GM19023 (cell line): ENCODE measurements at regions not wholly inside any gene's neighbourhood (a gene's known extent, or its start where the extent isn't known, plus 50 kb on each side); places are given as distances from the start of the nearest gene placed in this dataset.

Source experiments
- ATAC-seq: cut with Tn5 transposase; IDR thresholded peaks from one replicate; pipeline ENCODE4 v1.9.1; 2021; ENCODE audit warnings: mild to moderate bottlenecking, moderate library complexity; ENCODE audit not compliant: unreplicated experiment

DNA sequence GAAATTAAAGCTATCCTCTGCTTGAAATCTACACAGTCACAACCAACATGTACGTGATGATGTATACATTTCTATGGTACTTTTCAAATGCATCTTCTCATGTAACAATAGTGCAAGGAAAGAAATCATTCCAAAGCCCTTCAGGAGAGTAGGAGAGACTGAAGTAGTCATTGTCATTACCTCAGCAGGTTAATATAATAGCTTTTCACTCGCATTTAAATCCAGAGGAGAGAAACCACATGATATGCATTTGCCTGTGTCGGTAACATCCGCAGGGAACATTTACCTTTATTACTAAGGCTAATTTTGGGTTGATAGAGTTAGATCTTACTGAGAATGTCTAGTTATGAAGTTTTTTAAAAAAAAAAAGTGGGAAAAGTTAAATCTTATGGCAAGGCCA lies 186.6 kb upstream of the DTNBP1 start:
- no peak for ATAC-seq

DNA sequence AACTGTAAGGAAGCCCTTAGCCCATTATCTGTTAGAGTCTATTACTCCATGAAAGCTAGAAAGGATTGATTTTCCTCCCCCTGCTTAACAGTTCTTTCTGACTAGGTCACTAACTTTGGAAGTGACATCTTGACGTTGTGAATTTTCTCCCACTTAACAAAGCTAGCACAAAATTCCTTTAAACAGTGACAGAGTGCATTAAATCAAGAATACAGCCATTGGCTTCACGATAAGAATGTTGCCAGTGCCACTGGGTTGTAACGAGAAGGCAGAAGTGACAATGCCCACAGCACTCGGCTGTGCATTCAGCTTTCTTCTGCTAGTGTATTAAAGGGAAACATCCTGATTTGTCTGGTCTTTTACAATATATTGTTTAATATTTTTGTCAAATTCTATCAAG lies 182.7 kb upstream of the DTNBP1 start:
- no peak for ATAC-seq

DNA sequence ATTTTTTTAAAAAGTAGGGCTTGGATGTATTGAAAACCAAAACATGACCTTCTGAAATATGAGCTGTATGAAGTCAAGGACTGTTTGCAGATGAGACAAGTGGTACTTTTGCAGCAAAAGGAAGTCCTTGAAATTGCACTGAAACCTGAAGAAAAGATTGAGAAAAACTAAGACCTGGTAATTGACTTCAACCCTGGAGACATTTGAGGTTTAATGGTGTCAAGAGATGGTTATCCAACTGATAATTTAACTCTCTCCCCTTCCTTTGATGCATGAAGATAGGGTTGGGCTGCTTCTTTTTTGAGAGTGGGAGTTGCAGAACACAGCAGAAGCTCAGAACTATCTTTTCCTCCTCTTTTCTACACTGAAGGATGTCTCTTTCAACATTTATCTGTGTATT lies 180.9 kb upstream of the DTNBP1 start:
- ATAC-seq, result no peak

DNA sequence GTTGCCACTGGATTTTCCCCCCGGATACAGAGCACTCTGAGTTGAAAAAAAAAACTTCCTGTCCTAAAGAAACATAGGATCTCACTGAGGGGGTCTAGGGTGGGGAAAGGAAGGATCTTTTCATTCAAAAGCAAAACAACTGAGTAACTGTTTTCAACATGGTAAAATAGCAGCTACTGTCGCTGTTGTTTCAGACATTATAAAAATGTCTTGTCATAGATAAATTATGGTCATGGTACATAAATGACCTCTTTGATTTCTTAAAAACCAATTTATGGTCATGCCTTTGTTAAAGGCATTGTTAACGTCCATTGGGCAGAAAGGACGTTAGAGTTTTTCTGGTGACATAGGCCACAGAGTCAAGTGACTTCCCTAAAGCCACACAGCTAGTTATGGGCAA lies 180.4 kb upstream of the DTNBP1 start:
- no peak for ATAC-seq

DNA sequence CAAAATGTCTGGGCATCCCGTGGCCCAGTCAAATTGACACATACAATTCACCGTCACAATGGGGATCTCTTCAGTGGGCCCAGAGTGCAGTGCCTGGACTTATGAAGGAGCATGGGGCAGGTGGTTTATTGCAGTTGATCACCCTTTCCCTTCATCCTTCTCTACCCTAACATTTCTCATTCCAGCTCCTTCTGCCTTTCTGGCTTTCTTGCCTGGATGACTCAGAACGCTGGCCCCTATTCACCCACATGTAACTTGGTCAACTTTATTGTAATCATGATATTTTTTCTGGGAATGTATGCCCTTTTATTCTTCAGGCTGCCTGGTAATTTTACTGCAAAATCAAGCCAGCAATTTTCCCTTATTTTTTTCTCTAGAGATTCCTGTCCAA lies 179.9 kb upstream of the DTNBP1 start:
- no peak for ATAC-seq

DNA sequence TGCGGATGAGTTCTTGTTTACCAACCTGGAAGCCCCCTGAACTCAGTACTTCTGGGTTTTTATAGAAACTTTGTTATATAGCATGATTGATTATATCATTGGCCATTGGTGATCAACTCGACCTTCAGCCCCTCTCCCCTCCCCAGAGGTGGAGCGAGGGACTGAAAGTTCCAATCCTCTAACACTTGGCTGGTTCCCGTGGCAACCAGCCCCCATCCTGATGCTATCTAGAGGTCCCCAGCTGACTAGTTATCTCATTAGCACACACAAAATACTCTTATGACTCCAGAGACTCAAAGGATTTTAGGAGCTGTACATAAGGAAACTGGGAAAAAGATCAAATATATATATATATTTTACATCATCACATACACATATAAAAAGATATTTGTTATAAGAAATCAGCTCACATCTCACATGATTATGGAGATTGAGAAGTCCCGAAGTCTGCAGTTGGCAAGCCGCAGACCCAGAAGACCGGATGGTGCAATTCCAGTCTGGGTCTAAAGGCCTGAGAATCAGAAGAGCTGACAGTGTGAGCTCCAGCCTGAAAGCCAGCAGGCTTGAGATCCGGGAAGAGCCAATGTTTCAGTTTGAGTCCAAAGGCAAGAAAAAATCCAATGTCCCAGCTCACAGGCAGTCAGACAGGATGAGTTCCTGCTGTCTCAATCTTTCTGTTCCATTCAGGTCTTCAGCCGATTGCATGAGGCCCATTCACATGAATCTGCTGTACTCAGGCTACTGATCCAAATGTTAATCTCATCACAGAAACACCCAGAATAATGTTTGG lies 179.3 kb upstream of the DTNBP1 start:
- no peak for ATAC-seq

DNA sequence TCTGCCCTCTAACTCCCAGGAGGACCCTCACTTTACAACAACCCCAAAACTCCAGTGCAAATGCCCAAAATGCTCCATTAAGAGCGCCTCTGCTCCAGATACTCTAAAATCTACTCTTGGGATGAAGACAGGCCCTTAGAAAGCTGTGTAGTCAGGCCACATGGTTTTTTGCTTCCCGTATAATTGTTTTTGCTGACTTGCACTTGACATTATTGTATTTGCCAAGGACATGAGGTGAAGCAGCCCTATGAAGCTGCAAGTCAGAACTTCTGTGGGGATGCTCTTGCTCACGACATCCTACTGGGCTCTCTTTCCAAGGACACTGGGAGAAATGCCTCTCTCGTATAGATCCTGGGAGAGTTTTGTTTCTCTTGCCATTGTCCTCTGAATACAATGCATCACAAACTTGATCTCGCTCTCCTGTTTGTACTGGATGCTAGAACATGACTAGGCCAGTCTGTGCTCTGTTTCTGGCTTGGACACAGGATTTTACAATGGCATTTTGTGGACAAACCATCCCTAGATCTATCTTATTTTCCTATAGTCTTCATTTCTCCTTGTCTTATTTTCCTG lies 177.2 kb upstream of the DTNBP1 start:
- ATAC-seq, result no peak

DNA sequence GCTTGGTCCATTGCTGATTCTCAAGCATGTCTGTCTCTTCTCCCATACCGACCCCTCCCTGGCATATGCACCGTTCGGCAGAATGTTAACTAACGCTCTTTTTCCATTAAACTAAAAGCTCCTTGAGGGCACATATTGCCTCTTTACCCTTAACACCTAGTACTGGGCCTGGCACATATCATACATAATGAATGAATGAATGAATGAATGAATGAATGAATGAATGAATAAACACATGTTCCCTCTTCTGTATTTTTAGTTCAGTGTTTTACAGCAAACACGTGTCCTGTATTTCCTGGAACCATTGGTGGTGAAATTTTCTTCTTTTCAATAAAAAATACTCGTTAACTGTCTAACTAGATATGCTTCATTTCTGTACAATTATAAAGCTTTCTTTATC lies 174.4 kb upstream of the DTNBP1 start:
- no peak for ATAC-seq

DNA sequence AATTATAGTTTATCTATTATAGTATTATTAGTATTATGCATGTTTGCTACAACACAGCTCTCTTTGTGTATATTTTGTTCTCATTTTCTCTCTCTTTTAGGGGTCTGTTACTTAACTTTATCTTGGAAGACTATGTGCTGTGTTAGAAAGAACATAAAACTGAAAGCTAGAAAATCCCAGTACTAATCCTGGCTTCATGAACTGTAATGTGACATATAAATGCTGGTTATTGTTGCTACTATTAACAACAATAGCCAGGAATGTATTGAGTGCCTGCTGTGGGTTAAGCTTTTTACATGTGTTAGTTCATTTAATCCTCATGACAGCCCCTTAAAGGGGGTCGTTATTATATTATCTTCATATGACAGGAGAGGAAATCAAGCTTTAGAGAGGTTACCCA lies 170.0 kb upstream of the DTNBP1 start:
- ATAC-seq, result no peak

DNA sequence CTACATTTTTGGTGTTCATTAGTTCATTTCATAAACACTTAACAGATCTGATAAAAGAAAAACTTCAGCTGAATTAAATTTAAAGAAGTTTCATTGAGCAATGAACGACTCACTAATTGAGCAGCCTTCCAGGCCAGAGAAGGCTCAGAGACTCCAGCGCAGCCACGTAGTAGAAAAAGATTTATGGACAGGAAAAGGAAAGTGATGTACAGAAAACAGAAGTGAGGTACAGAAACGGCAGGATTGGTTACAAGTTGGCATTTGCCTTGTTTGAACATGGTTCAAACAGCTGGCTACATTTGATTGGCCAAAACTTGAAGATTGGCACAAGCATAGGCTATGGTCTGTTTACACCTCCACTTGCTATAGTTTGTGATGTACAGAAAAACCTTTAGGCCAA lies 166.3 kb upstream of the DTNBP1 start:
- no peak for ATAC-seq

DNA sequence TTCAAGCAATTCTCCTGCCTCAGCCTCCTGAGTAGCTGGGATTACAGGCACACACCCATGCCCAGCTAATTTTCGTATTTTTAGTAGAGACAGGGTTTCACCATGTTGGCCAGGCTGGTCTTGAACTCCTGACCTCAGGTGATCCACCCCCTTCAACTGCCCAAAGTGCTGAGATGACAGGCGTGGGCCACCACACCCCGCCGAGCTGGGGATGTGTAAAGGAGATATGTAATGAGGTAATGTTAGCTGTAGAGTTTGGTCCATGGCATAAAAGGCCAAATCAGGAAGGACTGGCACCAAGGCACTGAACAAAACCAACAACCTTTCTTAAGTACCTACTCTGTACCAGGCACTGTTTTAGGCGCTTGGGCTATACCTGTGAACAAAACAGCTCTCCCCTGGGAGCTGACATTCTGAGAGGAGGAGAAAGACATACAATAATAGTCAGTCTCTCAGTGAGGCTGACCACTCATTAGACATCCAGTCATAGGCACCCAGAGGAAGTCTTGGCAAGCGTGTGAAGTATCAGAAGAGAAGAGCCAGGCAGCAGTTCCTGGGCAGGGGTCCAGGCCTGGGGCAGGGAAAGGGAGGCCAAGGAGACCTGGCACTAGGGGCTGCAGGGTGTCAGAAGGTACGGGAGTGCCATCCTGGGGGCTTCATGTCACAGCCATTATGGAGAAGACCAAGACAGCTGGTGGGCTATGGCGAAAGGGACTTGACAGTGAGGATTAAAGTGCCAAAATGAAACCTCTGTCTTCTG lies 164.8 kb upstream of the DTNBP1 start:
- no peak for ATAC-seq

DNA sequence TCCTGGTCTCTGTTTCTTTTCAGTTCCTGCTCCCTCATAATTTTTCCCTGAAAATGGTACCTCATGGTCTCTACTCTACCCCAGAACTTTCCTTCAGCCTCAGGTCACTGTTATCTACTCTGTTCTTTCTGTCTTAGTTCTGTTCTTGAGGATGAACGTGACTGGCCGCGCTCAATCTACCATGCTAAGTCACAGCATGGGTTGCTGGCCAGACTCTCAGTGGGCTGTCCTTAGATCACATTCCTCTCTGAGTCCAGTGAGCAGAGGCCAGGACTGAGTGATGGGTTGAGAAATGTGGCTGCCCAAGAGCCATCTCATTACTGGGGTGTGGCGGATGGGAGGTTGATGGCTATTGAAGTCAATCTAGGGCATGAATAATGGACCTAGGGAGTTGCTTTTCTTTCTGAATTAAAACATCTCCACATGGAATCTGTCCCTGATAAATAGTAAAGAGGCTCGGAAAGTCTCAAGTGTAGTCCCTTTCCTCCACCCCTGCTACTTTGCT lies 164.0 kb upstream of the DTNBP1 start:
- ATAC-seq, result no peak

DNA sequence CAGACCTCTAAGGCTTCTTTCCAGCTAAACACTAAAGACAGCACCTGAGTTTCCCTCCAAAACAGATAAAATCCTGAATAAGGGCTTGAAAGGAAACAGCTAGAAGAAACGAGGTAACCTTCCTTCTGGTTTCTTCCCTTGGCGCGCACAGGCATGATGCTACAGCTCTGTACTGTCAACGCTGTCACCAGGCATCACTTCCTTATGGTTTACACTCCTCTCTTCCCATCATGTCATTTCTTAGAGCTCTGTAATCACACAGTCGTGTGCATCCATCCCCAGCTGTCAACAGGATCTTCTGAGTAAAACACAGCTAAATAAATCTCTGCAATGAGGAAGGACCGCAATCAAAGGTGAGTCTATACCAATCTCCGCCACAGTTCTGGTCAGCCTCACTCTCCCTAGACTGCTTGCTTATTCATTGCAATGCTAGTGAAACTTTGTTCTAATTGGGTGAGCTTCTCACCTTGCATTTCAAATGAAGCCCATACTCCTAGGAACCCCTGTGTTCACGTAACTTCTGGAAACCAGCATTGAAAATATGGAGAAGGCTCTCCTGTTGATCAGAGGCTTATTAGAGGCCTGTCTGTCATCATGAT lies 162.6 kb upstream of the DTNBP1 start:
- ATAC-seq, result no peak

DNA sequence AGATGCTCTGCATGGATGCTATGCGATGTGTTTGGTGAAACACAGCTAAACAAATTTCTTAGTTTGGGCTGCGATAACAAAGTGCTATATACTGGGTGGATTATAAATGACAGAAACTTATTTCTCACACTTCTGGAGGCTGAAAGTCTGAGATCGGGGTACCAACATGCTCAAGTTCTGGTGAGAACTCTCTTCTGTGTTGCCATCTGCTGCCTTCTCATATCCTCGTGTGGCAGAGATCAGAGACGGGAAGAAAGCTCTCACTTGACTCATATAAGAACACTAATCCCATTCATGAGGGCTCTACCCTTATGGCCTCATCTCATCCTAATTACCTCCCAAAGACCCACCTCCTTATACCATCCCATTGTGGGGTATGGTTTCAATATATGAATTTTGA lies 162.0 kb upstream of the DTNBP1 start:
- no peak for ATAC-seq

DNA sequence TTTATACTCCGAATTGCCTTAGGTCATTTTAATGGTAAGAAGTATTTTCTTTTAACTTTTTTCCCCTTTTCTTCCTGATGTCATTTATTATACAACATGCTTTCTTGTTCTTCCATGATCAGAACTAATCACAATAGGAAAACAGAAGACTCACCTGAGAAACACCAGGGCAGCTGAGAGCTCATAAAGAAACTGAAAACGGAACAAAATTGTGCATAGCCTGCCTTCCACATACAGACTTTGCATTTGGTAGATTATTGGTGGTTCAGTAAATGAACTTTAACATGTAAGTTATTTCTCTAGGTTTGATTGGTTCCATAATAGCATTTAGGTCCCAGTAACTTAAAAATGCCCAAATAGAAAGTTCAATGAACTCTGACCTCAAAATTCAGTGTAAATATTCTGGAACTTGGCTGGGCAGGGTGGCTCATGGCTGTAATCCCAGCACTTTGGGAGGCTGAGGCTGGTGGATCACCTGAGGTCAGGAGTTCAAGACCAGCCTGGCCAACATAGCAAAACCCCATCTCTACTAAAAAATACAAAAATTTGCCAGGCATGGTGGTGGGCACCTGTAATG lies 161.1 kb upstream of the DTNBP1 start:
- no peak for ATAC-seq

DNA sequence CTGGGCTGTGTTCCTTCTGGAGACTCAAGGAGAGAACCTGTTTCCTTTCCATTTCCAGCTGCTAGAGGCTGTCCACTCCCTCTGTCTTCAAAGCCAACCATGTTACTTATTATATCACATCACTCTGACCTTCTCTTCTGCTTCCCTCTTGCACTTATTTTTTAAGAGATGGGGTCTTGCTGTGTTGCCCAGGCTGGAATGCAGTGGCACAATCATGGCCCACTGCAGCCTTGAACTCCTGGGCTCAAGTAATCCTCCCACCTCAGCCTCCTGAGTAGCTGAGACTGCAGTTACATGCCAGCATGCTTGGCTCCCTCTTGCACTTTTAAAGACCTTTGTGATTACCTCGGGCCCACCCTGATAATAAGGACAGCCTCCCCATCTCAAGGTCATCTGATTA lies 160.0 kb upstream of the DTNBP1 start:
- no peak for ATAC-seq

DNA sequence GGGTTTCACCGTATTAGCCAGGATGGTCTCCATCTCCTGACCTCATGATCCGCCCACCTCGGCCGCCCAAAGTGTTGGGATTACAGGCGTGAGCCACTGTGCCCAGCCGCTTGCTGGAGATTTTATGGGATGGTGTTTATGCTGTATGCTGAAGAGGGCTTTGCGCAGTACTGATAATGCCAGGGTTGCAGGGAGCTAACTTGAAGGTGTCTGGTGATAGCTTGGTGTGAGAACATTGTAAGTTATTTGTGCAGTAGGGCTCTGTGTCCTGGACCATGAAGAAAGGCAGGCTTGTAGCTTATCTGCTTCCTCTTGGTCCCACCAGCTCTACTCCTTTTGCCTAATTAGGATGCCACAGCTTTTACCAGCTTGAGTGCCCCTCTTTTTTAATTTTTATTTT lies 157.0 kb upstream of the DTNBP1 start:
- ATAC-seq, result no peak

DNA sequence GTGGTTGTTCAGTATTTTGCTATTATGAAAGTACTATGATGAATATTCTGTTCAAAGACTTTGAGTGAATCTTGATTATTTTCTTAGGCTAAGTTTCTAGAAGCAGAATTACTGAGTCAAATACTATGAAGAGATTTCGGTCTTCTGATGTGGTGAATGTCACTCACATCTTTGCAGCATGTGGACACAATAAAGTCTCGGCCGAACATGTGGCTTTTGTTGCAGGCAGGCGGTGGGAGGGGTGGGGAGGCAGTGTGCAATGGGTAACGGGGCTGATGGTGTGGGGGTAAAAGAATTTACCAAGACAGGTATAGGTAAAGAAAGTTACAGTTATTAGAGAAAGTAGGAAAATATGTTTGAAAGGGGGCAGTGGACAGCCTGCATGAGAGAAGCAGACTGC lies 156.4 kb upstream of the DTNBP1 start:
- no peak for ATAC-seq

DNA sequence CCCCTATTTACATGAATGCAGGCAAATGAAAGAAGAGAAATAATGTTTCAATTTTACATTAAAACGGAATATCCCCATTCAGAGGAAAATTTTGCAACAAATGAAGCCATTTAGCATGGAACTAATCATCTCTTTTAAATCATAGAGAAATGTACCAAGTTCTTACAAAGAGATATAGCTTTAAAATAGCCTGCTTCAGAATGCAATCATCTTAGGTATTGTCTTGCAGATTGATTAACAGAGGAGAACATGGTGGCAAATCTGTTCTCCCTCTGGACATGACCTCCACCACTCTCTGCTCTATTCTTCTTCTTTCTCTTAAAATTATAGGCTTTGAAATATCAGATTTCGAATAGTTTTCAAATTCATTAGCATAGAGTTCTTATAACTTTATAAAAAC lies 155.7 kb upstream of the DTNBP1 start:
- ATAC-seq, result no peak

DNA sequence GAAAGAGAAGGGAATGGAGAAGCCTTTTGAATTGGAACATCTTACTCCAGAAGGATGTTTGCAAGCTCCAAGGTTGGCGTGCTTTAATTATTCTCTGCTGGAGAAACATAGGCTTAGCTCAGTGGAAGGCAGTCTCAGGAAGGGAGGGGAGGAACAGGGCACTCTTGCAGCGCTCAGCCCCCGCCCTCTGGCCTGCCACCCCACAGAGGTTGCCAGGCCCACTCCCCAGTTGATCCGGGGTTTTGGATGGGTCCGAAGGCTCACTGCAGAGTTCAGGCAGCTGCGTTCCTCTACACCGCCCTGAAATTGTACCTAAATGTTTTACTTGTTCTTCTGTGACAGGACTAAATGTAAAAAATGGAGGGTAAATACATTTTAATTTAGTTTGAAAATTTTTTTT lies 155.2 kb upstream of the DTNBP1 start:
- no peak for ATAC-seq

DNA sequence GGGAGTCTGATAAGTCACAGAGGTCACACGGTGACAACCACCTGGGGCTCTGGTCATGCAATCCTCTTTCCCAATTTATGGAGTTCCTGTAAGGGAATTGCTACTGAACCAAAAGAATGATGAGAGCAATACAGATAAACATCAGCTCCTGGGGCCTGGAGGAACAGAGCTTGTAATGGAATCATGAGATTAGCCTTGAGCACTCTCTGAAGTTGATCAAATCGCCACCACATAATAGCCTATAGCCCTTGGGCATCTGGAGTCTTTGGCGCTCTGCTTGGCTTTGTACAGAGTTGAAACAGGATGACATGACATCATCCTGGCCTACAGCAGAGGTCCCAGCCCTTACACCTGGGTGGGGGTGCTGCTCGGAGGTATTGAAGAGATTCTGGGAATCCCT lies 154.3 kb upstream of the DTNBP1 start:
- no peak for ATAC-seq
